Transverse colon (tissue), 4 donors: ENCODE measurements at regions not wholly inside any gene's neighbourhood (a gene's known extent, or its start where the extent isn't known, plus 50 kb on each side); places are given as distances from the start of the nearest gene placed in this dataset.

ENCODE experiments used
- CTCF ChIP-seq, 5 experiments: fragments of 200-600 bp in 3 of 5; fragments of 450-650 bp in 2 of 5; sonication (generic) in 3 of 5; IDR thresholded peaks; 1 replicate in 2 of 5; 2 replicates in 3 of 5; pipeline ENCODE4 v1.5.1; 2016 to 2017; ENCODE audit warnings: antibody characterized with exemption in 5 of 5, inconsistent platforms in 3 of 5, mild to moderate bottlenecking in 2 of 5, moderate library complexity in 1 of 5
- EP300 ChIP-seq: sonication (generic); formaldehyde crosslinking; IDR thresholded peaks from one replicate; pipeline ENCODE4 v1.6.1; 2017; ENCODE audit warnings: antibody characterized with exemption, low read depth
- POLR2A ChIP-seq: fragments of 450-650 bp; IDR thresholded peaks from one replicate; pipeline ENCODE4 v1.6.1; 2016; ENCODE audit warnings: antibody characterized with exemption, mild to moderate bottlenecking, moderate library complexity
- POLR2AphosphoS5 ChIP-seq, 3 donors: sonication (generic); formaldehyde crosslinking; IDR thresholded peaks; one replicate each; pipeline ENCODE4 v1.6.1; 2016; ENCODE audit warnings: antibody characterized with exemption in 3 of 3

DNA sequence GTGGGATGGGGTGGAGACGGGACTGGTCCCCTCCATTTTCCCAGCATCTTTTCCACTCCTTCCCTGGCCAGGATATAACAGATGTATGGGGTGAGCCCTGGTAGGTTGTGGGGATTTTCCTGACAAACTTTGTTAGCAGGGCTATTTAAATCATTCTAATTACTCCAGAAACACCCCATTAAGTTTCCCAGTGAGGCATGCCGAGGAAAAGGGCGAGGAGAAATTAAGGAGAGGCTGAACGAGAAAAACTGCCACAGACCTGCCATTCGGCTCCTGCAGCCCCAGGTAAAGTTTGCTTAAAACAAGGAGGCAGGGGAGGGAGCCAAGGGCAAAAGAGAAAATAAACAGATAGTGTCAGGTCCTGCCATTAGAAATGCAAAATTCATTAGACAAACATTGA is 428.2 kb downstream of the BUD13 start:
- no peak for TF ChIP-seq CTCF (IDR thresholded peaks at IDR 0.05)
- TF ChIP-seq EP300 = no peak
- TF ChIP-seq POLR2AphosphoS5 (IDR thresholded peaks at IDR 0.05) = no peak
- TF ChIP-seq POLR2A = no peak
